SIG-M5 treated with dmso at 0.1 percent for 504 hours (cell line): ENCODE measurements at regions not wholly inside any gene's neighbourhood (a gene's known extent, or its start where the extent isn't known, plus 50 kb on each side); places are given as distances from the start of the nearest gene placed in this dataset.

ENCODE experiments used
- DNase-seq: peaks from one replicate; lab custom pipeline; 2025; ENCODE audit not compliant: unreplicated experiment; lab: John Stamatoyannopoulos, UW

- peak; percentile 21 for DNase-seq
These were observed 61.4 kb upstream of the PPP1R3C start for GRCh38 chr10:91694170-91694794.

- no peak for DNase-seq
These were observed 59.1 kb upstream of the PPP1R3C start for GRCh38 chr10:91691981-91692380.

GRCh38 chr10:91690996-91691676 is 58.3 kb upstream of the PPP1R3C start:
- DNase-seq: no peak

- DNase-seq: no peak
These were observed 57.5 kb upstream of the PPP1R3C start for GRCh38 chr10:91690412-91690811.

- DNase-seq: no peak
These were observed 56.9 kb upstream of the PPP1R3C start for GRCh38 chr10:91689731-91690168.

- DNase-seq: no peak
These were observed 52.0 kb upstream of the PPP1R3C start for GRCh38 chr10:91684841-91685240.

- DNase-seq: no peak
These were observed 51.1 kb upstream of the PPP1R3C start for GRCh38 chr10:91683975-91684374.

GRCh38 chr10:91682912-91683311 is 50.0 kb upstream of the PPP1R3C start:
- no peak for DNase-seq
